ENCODE measurements at regions not wholly inside any gene's neighbourhood (a gene's known extent, or its start where the extent isn't known, plus 50 kb on each side); places are given as distances from the start of the nearest gene placed in this dataset.
"Not testable (repeated sequence)": the region's sequence is repeated elsewhere in the genome, so short reads cannot be mapped to it uniquely, and the experiment has no call there.

- no peak for DNase-seq
These were observed 798.8 kb downstream of the C12orf50 start for GRCh38 chr12:87230441-87230840.

GRCh38 chr12:87227162-87227561 lies 802.0 kb downstream of the C12orf50 start:
- DNase-seq = no peak

- no peak for DNase-seq
These were observed 811.7 kb downstream of the C12orf50 start for GRCh38 chr12:87217491-87217890.

DNA sequence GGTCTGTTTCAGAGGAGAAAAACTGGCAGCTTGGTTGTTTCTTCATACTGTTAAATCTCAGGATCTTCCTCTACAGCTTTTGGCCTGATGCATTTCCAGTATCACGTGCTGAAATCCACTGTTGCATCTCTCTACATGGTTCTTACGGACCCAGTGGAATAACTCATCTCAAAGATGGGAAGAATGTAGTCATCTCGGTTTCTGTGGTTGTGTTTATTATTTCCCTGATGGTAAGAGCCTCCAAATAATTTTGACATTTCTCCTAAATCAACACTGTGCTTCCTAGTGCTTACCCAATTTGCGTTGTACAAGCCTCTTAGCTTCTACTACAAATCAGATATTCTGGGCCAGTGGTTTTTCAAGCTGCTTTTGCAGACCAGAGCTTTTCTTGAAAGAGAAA lies 812.8 kb downstream of the C12orf50 start:
- no peak for DNase-seq

DNA sequence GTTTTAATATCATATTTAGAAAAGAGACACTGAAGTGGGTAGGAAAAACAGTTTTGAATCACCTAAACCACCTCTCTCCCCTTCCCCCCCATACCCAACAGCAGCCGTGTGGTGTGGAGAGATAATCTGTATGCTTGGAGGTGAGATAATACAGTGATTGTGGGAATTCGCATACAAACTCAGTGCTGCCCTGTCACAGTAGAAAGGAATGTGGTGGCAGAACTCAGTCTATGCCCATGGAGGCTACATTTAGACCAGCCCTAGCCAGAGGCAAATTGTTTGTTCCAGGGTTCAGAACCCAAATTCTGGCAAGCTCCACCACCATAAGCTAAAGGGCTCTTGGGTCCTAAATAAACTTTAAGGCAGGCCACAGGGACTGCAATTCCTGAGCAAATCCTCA lies 827.0 kb downstream of the C12orf50 start:
- no peak for DNase-seq

- no peak for DNase-seq
These were observed 827.6 kb downstream of the C12orf50 start for GRCh38 chr12:87201598-87201997.

GRCh38 chr12:87200289-87200979 lies 828.8 kb downstream of the C12orf50 start:
- DNase-seq = no peak

DNA sequence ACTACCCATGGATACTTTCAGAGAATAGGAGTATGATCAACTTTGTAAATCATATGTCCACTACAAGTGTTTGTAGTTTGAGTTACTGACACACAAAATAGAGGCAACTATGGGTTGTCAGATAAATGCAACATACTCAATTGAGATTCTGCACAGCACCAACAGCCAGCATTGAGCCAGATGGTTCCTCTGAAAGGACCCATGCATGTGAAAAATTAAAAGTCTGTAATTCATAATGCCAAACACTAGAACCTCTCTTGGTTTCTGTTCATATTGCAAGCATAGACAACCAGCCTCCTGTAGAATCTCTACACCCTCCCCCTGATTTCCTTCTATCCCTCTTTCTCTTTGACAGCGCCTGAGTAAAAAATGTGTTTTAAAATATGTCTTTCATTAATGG lies 831.0 kb downstream of the C12orf50 start:
- DNase-seq = no peak

DNA sequence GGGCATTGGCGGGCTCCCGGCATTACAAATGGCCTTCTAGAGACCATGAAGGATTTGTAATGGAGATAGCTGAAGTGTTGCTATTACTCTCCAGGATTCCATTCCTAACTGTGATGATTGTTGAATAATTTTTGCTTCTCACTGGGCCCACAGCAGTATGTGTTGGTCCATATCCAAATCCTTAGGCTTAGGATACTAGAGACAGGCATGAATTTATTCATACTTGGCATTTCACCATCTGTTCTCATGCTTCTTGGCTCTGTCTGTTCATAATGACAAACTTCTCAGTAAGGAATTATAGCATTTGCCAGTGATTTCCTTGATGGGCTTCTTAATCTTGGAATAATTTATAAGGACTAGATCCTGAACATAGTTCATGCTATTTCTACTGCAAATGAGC lies 832.9 kb downstream of the C12orf50 start:
- DNase-seq = no peak

DNA sequence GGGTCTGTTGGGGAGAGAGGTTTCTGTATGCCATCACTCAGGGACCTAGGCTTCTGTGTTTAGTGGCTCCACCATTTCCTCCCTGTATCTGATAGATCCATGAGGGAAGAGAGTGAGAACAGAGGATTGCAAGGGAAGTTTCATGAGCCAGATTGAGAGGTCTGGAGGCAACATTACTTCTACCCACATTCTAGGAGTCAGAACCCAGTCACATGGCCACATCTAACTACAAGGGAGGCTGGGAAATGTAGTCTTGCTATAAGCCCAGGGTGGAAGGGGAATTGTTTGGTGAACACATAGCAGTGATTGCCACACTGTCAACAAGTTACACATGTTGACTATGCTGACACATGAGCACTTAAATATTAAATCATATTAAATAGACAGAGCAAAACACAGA lies 834.8 kb downstream of the C12orf50 start:
- not testable (repeated sequence) for DNase-seq

- no peak for DNase-seq
These were observed 843.8 kb downstream of the C12orf50 start for GRCh38 chr12:87185367-87185766.

DNA sequence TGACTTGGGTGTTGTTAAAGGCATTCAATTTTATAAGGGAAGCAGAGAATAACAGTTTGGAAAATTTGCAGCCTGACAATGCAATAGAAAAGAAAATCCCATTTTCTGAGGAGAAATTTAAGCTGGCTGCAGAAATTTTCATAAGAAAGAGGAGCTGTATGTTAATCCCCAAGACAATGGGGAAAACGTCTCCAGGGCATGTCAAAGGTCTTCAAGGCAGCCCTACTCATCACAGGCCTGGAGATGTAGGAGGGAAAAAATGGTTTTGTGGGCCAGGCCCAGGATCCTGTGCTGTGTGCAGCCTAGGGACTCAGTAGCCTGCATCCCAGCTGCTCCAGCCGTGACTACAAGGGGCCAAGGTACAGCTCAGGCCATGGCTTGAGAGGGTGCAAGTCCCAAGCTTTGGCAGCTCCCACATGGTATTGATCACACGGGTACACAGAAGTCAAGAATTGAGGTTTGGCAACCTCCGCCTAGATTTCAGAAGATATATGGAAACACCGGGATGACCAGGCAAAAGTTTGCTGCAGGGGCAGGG lies 846.4 kb downstream of the C12orf50 start:
- DNase-seq = no peak

DNA sequence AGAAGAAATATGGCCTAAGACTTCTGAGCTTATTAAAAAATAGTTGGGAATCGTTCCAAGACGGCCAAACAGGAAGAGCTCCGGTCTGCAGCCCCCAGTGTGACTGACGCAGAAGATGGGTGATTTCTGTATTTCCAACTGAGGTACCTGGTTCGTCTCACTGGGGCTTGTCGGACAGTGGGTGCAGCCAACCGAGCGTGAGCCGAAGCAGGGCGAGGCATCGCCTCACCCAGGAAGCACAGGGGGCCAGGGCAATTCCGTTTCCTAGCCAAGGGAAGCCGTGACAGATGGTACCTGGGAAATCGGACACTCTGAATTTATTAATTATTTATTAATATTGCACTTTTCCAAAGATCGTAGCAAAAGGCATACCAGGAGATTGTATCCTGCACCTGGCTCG lies 857.8 kb downstream of the C12orf50 start:
- DNase-seq = no peak

DNA sequence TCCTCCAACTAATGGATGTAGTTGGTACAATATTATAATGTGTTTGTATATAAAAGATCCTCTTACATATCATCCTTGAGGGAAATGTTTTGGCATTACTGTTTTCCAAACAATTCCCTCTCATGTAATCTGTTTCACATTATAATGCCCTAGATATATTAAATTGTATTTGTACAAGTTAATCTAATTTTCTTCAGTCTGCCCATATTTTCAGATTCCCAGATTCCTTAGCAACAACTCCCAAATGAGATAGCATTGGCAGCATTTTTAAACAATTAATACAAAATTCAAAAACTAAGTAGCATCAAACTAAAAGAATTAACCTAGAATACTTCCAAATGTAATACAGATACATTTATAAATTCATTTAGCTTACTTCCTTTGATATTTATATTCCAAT lies 860.2 kb downstream of the C12orf50 start:
- DNase-seq = no peak

DNA sequence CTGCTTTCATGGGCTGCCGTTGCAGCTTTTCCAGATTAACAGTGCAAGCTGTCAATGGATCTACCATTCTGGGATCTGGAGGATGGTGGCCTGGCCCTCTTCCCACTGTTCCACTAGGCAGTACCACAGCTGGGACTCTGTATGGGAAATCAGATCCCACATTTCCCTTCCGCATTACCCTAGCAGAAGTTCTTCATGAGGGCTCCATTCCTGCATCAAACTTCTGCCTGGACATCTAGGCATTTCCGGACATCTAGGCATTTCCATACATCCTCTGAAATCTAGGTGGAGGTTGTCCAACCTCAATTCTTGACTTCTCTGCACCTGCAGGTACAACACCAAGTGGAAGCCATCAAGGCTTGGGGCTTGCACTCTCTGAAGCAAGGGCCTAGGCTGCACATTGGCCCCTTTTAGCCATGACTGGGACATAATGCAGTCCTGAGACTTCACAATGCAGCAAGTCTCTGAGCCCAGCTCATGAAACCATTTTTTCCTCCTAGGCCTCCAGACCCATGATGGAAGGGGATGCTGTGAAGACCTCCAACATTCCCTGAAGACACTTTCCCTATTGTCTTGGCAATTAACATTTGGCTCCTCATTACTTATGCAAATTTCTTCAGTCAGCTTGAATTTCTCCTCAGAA lies 863.3 kb downstream of the C12orf50 start:
- DNase-seq = no peak

DNA sequence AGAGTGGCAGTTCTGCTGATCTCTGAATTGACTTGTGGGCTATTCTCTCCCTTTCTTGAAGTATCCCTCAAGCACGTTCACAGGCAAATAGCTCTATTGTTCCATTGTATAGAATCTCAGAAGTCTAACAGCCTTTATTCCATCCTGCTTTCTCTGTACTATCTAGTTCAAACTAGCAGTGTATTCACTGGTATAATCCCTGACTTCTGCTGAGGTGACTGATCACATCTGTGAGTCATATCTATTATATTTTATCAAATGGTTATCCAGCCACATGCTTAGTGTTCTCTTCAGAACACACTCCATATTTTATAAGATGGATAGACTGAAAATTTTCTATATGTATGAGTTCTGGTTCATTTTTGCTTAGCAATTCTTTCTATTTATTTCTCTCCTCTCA lies 866.1 kb downstream of the C12orf50 start:
- no peak for DNase-seq

GRCh38 chr12:87160848-87161601 lies 868.2 kb downstream of the C12orf50 start:
- no peak for DNase-seq

DNA sequence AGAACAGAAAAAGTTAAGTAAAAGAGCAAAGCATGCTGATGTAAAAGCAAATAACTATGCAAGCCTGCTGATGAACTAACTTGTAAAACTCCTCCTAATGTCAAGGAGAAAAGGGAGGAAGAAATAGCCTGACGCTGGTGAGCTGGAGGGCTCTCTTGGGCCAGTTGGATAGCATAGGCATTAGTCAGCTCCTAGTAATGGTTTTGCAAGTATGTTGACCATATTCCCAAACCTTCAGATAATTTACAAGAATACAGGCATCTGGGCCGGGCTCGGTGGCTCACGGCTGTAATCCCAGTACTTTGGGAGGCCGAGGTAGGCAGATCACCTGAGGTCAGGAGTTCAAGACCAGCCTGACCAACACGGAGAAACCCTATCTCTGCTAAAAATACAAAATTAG lies 871.4 kb downstream of the C12orf50 start:
- DNase-seq = no peak

GRCh38 chr12:87155621-87156020 lies 873.6 kb downstream of the C12orf50 start:
- DNase-seq = no peak

DNA sequence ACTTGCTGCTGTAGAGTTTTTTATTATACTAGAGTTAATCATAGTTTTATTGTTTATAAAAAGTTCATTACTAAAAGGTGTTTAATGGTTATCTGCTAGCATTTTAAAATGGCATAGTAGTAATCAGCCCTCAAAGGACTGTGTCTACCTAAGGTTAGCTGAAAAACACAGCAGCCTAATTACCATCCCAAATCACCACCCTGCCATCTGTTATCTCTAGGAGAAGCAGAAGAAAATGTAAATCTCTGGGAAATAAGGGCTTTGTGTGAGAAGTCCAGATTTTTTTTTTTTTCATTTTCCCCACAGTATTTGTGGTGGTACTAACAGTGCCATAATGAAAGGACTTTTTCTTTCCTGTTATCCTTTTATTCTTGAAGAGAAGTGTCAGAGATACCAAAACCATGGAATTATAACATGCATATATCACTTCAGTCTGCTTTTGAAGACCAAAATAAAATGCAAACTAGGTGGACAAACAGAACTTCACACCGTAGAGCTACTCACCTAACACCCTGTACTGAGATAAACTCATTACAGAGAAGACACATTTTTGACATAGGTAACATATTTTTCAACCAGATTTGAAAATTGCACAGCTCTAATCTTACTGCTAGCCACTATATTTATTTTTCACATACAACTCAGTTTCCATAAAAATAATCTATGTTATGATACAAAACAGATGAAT lies 876.2 kb downstream of the C12orf50 start:
- no peak for DNase-seq

DNA sequence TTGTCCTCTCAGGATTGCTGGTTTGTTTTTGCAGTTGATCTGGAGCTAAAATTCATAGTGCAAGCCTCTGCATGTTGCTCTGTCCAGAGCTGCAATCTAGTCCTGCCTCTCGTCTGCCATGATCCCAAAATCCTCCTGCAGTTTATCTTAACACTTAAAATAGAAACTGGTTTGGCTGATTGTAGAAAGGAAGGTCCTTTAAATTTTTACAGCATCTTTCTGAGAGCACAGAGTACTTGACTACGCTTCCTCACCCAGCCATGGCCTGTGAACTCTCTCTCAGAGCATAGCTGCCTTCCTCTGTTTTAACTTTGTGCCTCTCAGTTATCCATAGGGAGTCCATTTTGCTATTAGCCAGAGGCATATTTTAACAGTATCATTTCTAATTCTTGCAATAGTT lies 877.1 kb downstream of the C12orf50 start:
- DNase-seq = no peak

DNA sequence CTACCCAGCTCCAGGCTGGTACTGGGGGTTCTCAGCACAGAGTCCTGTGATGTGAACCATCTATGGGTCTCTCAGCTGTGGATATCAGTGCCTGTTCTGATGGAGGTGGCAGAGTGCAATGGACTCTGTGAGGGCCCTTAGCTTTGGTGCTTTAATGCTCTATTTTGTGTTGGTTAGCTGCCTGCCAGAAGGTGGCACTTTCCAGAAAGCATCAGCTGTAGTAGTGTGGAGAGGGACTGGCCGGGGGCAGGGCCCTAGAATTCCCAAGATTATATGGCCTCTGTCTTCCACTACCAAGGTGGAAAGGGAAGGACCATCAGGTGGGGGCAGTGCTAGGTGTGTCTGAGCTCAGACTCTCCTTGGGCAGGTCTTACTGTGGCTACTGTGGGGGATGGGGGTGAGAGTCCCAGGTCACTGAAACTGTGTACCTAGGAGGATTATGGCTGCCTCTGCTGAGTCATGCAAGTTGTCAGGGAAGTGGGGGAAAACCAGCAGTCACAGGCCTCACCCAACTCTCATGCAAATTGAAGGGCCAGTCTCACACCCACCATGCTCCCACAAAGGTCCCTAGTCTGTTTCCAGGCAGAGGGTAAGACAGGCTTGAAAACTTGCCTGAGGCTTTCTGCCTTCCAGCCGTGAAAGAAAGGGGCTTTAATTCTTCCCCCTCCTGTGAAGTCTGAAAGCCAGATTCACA lies 878.1 kb downstream of the C12orf50 start:
- no peak for DNase-seq

DNA sequence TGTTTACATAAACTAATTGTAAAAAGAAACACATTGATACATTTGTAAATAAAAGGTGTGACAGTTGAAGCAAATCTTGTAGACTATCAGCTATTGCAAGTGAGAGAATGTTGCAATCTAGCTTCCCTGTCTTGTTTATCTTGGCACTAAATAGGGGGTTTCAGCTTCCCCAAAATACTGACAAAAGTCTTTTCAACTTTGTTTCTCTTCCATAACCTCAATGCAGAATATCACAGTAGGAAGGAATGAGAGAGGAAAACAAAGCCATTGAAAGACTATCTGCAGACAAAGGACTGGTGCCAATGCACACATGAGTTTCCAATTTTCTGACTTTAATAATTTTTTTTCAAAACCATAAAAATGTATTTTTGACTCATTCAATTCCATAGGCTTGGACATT lies 886.2 kb upstream of the MGAT4C start:
- DNase-seq = no peak
